Skeletal muscle satellite cell (primary cell): ENCODE measurements at regions not wholly inside any gene's neighbourhood (a gene's known extent, or its start where the extent isn't known, plus 50 kb on each side); places are given as distances from the start of the nearest gene placed in this dataset.
"Not testable (repeated sequence)": the region's sequence is repeated elsewhere in the genome, so short reads cannot be mapped to it uniquely, and the experiment has no call there.

Source experiments
- H3K27me3 ChIP-seq: 2 replicates; pipeline ENCODE4 v1.7.0; 2013; ENCODE audit warnings: low read length; ENCODE audit not compliant: control insufficient read depth, insufficient read depth
- H3K36me3 ChIP-seq: 2 replicates; pipeline ENCODE4 v1.7.0; 2013; ENCODE audit warnings: mild to moderate bottlenecking, control low read depth, low read length; ENCODE audit not compliant: insufficient read depth
- H3K4me1 ChIP-seq: 2 replicates; pipeline ENCODE4 v1.7.0; 2013; ENCODE audit warnings: low read length; ENCODE audit not compliant: control insufficient read depth, insufficient read depth
- H3K4me2 ChIP-seq: 2 replicates; pipeline ENCODE4 v1.7.0; 2013; ENCODE audit warnings: mild to moderate bottlenecking, low read length
- H3K4me3 ChIP-seq: 2 replicates; pipeline ENCODE4 v1.7.0; 2013; ENCODE audit warnings: low read length
- H3K9ac ChIP-seq: 2 replicates; pipeline ENCODE4 v1.7.0; 2013; ENCODE audit warnings: mild to moderate bottlenecking, low read depth, low read length, moderate library complexity
- H3K9me3 ChIP-seq: replicated peaks from 2 replicates; pipeline ENCODE4 v1.7.0; 2013; ENCODE audit warnings: mild to moderate bottlenecking, control low read depth, low read length

DNA sequence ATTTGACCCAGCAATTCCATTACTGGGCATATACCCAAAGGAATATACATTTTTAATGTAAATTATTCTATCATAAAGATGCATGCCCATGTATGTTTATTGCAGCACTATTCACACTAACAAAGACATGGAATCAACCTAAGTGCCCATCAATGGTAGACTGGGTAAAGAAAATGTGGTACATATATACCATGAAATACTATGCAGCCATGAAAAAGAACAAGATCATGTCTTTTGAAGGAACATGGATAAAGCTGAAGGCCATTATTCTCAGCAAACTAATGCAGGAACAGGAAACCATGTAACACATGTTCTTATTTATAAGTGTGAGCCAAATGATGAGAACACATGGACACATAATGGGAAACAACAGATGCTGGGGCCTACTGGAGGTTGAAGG, 603.0 kb upstream of the MARCKS start:
- H3K4me1 ChIP-seq, H3K27me3 ChIP-seq, H3K9ac ChIP-seq, H3K9me3 ChIP-seq, H3K4me2 ChIP-seq, H3K36me3 ChIP-seq, H3K4me3 ChIP-seq: not testable (repeated sequence)

DNA sequence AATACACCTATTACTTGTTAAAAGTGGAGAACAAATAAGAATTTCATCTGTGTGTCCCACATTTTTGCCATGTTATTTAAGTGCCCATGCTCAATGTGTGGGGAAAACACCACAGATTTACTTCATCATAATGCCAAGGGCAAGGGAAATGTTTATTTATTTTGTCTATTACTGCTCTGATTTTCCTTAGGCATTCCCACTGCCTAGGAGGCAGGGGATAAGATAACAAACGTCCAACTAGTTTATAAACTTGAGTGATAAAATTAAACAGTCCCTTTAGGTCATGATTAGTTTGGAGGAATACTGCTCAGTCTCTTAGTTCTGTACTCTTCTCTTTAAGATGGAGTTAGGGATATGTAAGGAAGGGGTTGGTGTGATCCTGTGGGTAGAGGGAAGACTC, 598.4 kb upstream of the MARCKS start:
- Histone ChIP-seq H3K27me3 (no peaks in the 10 kb centered on the region), H3K9me3 (no peaks in the 10 kb centered on the region), H3K9ac (no peak overlapping the region), H3K36me3 (no peaks in the 10 kb centered on the region), H3K4me2 (no peak overlapping the region), H3K4me3 (no peak overlapping the region), H3K4me1 (no peaks in the 10 kb centered on the region)

DNA sequence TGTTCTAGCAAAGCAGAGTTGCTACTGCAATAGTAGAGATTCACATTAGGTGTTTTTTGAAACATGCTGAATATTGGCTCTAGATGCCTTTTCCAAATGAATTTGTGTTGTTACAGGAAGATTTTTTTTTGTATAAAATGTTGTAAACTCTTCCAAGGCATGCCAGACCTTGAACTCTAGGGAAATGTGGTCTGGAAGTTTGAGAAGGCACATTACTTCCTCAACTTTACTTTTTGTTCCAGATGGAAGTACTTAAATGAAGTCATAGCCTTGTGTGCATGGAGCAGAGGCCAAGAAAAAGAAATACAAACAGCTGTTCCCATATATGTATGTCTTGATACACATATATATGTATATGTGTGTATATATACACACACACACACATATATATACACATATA, 585.7 kb upstream of the MARCKS start:
- H3K27me3 ChIP-seq: no peaks in the 10 kb centered on the region
- no peak overlapping the region for H3K9ac ChIP-seq
- no peaks in the 10 kb centered on the region for H3K4me1 ChIP-seq
- H3K4me2 ChIP-seq: no peak overlapping the region
- H3K9me3 ChIP-seq: peaks cover 10% of the 10 kb centered on the region
- no peak overlapping the region for H3K4me3 ChIP-seq
- H3K36me3 ChIP-seq: no peaks in the 10 kb centered on the region

DNA sequence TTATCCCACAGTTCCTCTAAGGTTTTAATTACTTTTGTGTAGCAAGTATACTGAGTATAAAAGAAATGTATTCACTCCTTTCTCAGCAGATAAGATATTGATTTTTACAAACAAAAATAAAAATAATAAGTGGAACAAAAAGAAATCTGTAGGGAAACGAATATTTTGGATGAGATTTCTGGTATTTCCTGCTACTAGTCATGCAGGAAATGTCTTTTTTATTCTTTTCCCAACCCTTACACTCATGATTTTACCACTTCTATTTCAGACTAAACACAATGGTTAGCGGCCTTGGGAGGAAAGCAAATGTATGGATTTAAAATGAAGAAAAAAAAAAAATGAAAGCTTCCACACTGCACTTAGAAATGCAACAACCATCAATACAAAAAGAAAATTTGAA, 580.5 kb upstream of the MARCKS start:
- Histone ChIP-seq H3K9ac (no peak overlapping the region), H3K27me3 (no peaks in the 10 kb centered on the region), H3K4me1 (peaks cover 3% of the 10 kb centered on the region), H3K4me2 (no peak overlapping the region), H3K4me3 (no peak overlapping the region), H3K9me3 (no peaks in the 10 kb centered on the region), H3K36me3 (no peaks in the 10 kb centered on the region)

DNA sequence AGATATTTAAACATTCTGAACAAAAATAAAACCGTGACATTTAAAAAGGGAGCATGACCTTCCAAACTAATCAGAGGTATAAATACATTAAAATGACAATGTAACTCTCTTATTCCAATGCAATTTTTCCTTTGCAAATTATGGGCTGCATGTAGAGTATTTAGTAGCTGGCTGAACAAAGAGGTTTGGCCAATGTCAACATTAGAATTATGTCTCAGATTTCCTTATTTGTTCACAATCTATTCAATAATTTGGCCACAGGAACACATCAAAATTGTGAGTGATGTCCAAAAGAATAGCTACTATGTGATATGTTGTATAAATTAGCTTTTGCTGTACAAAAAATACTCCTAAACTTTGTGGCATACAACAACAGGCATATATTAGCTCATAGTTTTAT, 580.0 kb upstream of the MARCKS start:
- Histone ChIP-seq H3K9ac (no peak overlapping the region), H3K9me3 (no peaks in the 10 kb centered on the region), H3K4me1 (peaks cover 3% of the 10 kb centered on the region), H3K4me2 (no peak overlapping the region), H3K4me3 (no peak overlapping the region), H3K27me3 (no peaks in the 10 kb centered on the region), H3K36me3 (no peaks in the 10 kb centered on the region)

DNA sequence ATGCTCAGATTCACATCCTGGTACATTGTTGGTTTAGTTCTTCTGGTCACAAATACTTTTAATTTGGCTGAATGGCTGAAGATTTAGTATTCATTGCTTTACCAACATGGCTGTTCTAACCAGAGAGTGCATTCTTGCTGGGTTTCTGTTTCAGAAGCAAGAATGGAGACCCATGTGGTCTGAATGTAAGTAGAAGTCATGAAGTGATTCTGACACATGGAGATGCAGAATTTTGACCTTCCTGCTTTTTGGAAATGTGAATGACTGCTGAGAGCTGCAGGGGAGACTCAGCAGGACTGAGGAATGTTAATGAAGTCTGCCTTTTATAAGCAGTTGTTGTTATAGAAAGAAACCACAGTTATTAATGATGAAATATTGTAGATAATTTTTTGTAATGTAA, 576.1 kb upstream of the MARCKS start:
- Histone ChIP-seq H3K9ac (no peak overlapping the region), H3K4me2 (no peak overlapping the region), H3K36me3 (no peaks in the 10 kb centered on the region), H3K4me1 (peaks cover 3% of the 10 kb centered on the region), H3K27me3 (no peaks in the 10 kb centered on the region), H3K4me3 (no peak overlapping the region), H3K9me3 (no peaks in the 10 kb centered on the region)

DNA sequence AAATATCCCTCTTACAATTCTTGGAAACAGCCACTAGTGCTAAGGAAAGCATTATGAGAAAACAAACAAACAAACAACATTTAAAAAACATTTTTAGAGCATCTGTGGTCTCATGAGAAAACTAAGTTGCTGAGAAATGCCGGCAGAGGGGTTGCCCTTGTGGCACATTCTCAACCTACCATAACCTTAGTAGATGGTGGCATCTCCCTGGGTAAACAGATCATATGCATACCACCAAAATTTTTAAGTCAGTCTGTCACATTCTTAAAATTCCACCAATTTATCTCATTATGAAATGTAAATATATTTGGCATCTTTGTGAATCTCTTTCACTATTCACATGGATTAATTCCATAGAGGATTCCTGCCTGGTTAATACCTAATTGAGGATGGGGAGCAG, 575.7 kb upstream of the MARCKS start:
- H3K4me2 ChIP-seq: no peak overlapping the region
- H3K9me3 ChIP-seq: no peaks in the 10 kb centered on the region
- H3K9ac ChIP-seq: no peak overlapping the region
- H3K27me3 ChIP-seq: no peaks in the 10 kb centered on the region
- H3K4me3 ChIP-seq: no peak overlapping the region
- no peaks in the 10 kb centered on the region for H3K36me3 ChIP-seq
- H3K4me1 ChIP-seq: peaks cover 3% of the 10 kb centered on the region

DNA sequence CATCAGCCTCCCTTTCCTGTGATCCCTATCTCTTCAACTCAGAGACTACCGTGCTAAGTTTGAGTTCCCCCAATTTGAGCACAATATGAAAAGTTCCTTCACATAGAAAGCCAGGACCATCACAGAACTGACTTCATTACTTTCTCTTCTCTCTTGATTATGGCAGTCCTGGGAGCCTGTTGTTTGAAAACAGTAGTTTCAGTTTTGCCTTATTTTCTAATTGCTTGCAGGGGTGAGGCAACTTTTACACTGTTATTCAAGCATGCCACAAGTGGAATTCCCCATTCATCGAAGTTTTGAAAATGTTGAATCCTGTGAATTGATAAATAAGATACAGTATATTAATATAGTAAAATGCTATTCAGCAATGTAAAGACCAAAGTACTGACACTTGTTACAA, 569.7 kb upstream of the MARCKS start:
- no peaks in the 10 kb centered on the region for H3K9me3 ChIP-seq
- H3K27me3 ChIP-seq: no peaks in the 10 kb centered on the region
- H3K36me3 ChIP-seq: no peaks in the 10 kb centered on the region
- no peak overlapping the region for H3K4me2 ChIP-seq
- no peak overlapping the region for H3K9ac ChIP-seq
- H3K4me1 ChIP-seq: peaks cover 8% of the 10 kb centered on the region
- no peak overlapping the region for H3K4me3 ChIP-seq

DNA sequence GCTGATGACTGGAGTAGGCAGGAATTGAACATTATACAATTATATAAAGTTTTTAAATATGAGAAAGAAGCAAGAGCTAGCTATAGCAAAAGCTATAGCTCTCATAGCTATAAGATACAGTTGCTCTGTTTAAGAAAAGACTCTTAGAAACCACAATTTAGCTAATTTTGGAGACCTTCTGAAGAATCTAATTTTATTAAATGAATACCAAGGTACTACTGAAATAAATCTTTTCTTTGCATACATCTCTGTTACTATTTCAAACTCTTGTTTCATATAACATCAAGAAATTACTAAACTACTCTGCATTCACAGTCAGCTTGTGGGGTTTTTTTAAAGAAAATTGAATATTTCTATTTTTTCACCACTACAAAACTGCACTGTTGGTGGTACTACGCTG, 568.7 kb upstream of the MARCKS start:
- Histone ChIP-seq H3K4me3 (no peak overlapping the region), H3K36me3 (no peaks in the 10 kb centered on the region)

DNA sequence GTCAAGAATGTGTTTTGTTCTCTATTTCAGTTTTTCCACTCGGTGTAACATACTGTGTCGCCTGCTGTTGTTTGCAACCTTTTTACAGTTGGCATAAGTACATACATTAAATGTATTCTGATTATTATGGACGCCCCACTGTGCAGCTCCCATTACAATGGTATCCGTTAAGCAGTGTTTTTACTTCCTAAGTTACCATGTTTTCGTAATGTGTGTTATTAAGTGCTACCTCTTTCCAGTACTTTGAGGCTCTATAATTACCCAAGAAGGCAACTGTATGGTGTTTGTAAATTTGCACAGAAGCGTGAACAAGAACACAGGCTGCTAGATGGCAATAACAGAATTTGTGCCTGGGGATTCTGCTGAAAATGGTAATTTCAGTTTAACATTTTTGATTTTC, 568.0 kb upstream of the MARCKS start:
- H3K27me3 ChIP-seq: no peaks in the 10 kb centered on the region
- H3K9me3 ChIP-seq: no peaks in the 10 kb centered on the region
- H3K9ac ChIP-seq: no peak overlapping the region
- no peaks in the 10 kb centered on the region for H3K36me3 ChIP-seq
- no peak overlapping the region for H3K4me2 ChIP-seq
- H3K4me3 ChIP-seq: no peak overlapping the region
- H3K4me1 ChIP-seq: peaks cover 8% of the 10 kb centered on the region

More for the DNA sequence above, 568.7 kb upstream of the MARCKS start:
- H3K4me2 ChIP-seq: no peak overlapping the region
- H3K9me3 ChIP-seq: no peaks in the 10 kb centered on the region
- H3K4me1 ChIP-seq: peaks cover 8% of the 10 kb centered on the region
- no peaks in the 10 kb centered on the region for H3K27me3 ChIP-seq
- H3K9ac ChIP-seq: no peak overlapping the region

DNA sequence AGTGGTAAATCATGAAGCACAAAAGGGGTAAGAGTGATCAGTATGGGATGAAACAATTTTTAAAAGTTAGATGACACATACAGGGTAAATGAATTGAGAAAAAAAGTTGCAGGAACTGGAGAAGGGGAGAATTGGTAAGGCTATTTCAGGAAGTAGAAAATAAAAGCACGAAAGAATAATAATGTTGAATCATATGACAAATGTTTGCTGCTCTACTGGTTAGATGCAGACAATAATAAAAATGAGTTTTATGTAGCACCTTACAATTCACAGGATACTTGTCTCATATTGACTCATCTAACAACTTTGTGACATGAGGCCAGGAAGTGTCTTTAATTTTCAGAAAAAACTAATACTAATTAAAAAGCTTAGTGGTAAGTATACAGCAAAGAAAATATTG, 566.5 kb upstream of the MARCKS start:
- H3K36me3 ChIP-seq: no peaks in the 10 kb centered on the region
- H3K4me1 ChIP-seq: peaks cover 8% of the 10 kb centered on the region
- H3K27me3 ChIP-seq: no peaks in the 10 kb centered on the region

DNA sequence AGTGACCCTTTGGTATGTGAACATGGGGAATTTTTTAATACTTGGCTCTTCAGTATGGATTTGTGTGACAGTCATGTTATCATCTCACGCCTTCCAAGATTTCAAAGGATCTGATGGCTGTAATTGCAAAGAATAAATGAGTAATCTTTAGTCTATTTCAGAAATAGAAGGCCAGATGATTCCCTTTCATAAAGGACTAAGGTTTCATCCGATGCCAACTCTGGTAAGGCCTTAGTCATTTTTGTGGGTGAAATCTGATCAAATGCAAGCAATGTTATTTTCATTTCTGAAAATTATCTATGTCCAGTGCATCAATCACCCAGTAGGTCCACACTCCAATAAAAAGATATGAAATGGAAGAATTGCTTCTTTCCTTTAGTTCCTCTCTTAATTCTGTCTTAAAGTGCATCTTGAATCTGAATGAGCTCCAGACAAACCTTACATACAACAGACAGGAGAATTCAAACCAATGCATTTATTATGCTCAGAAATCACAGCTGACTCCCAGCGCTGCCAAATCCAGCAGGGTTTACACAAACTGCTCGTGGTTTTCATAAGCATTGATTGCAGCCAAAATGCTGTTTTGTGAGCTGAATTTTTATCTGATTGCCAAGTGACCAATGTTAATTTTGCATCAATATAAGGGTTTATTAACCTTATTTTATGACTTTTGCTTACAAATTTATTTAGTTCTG, 565.2 kb upstream of the MARCKS start:
- H3K9ac ChIP-seq: no peak overlapping the region
- no peaks in the 10 kb centered on the region for H3K9me3 ChIP-seq
- no peaks in the 10 kb centered on the region for H3K36me3 ChIP-seq
- peaks cover 8% of the 10 kb centered on the region for H3K4me1 ChIP-seq
- H3K4me3 ChIP-seq: no peak overlapping the region
- peak overlapping the region; percentile 9 for H3K4me2 ChIP-seq
- no peaks in the 10 kb centered on the region for H3K27me3 ChIP-seq

More for the DNA sequence above, 566.5 kb upstream of the MARCKS start:
- H3K4me2 ChIP-seq: no peak overlapping the region
- no peaks in the 10 kb centered on the region for H3K9me3 ChIP-seq
- no peak overlapping the region for H3K9ac ChIP-seq
- no peak overlapping the region for H3K4me3 ChIP-seq
